Right renal cortex interstitium (tissue), 3 donors: ENCODE measurements at regions not wholly inside any gene's neighbourhood (a gene's known extent, or its start where the extent isn't known, plus 50 kb on each side); places are given as distances from the start of the nearest gene placed in this dataset.

ENCODE experiments used
- DNase-seq, 3 donors: peaks; one replicate each; pipeline ENCODE4 v3.0.0-alpha.2; 2013; ENCODE audit warnings: low read depth in 3 of 3, low spot score in 2 of 3

DNA sequence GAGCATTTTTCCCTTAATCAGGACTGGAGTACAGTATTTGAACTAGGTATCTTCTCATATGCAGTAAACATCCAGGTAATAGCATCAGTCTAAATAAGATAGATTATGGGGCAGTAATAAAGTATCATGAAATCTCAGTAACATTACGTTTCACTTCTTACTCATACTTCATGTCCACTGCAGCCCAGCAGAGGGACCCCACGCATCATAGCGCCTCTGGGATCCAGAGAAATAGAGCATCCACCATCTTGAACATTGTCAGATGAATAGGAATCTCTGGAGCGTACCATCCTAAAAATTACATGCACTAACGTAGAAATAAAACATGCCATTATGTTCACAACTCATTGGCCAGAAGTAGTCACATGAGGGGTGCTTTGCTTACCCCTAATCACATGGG is 499.0 kb downstream of the CPS1 start:
- no peak for DNase-seq

GRCh38 chr2:211061612-211062296 is 505.4 kb downstream of the CPS1 start:
- no peak for DNase-seq

- DNase-seq = no peak
Measured at GRCh38 chr2:211062297-211062612, 505.9 kb downstream of the CPS1 start.

DNA sequence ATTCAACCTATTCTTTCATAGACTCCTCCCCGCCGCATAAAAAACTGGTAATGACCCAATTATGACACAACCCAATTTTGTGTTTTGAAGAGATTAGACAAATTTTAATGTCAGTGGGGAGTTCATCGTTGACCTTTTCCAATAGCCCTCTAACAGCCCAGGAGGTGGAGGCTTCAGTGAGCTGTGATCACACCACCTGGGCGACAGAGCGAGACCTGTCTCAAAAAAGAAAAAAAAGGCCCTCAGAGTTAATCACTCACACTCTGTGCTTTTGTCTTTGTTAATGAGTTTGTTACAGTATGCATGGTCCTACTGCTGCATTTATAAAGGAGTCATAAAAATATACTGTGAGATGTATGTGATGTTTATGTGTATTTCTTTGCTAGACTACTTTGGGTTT is 510.6 kb downstream of the CPS1 start:
- DNase-seq = no peak

- DNase-seq = no peak
Measured at GRCh38 chr2:211068108-211068780, 511.8 kb downstream of the CPS1 start.

GRCh38 chr2:211070547-211070946 is 514.1 kb downstream of the CPS1 start:
- no peak for DNase-seq

GRCh38 chr2:211077216-211077767 is 520.9 kb downstream of the CPS1 start:
- no peak for DNase-seq

DNA sequence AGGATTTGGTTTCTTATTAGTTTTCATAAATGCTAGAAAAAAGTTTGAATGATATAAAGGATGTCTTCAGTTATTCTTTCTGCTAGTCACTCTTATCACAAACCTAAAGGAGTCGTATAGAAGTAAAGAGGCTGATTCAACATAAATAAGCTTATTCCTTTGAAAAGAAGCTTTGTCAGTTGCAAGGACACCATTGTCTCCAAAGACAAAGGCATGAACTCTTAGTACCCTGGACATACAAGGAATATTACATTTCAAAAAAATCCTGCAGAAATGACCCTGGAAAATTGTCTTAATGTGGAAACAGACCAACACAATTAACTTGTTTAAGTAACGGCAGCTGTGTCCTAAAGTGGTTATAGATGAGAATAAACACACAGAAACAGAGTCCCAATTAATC is 528.0 kb downstream of the CPS1 start:
- DNase-seq = no peak

- DNase-seq = peak in 2 of 3 donors; percentile 6 to 16
Measured at GRCh38 chr2:211085056-211085680, 528.8 kb downstream of the CPS1 start.

DNA sequence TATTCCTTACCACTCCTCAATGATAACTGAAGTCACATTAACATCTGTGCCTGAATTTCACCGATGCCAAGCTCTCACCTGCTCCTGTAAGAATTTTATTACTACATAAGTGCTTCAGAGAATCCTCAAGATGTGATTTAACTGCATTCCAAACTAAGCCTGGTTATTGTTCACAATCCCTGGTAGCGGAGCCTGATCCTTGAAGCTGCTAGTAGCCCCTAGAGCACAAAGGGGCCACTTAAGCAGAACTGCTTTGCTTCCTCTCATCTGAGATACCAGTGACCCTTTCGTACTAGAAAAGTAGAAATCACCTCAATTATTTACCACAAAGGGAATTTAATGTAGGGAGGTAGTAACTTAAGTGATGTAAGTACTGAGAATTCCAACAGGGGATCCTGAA is 529.6 kb downstream of the CPS1 start:
- no peak for DNase-seq

- no peak for DNase-seq
Measured at GRCh38 chr2:211089127-211089526, 532.7 kb downstream of the CPS1 start.

GRCh38 chr2:211093743-211094303 is 537.4 kb downstream of the CPS1 start:
- DNase-seq = no peak

- DNase-seq = no peak
Measured at GRCh38 chr2:211103989-211104388, 547.6 kb downstream of the CPS1 start.

- no peak for DNase-seq
Measured at GRCh38 chr2:211113334-211114175, 557.2 kb downstream of the CPS1 start.

- no peak for DNase-seq
Measured at GRCh38 chr2:211114826-211115455, 558.5 kb downstream of the CPS1 start.

DNA sequence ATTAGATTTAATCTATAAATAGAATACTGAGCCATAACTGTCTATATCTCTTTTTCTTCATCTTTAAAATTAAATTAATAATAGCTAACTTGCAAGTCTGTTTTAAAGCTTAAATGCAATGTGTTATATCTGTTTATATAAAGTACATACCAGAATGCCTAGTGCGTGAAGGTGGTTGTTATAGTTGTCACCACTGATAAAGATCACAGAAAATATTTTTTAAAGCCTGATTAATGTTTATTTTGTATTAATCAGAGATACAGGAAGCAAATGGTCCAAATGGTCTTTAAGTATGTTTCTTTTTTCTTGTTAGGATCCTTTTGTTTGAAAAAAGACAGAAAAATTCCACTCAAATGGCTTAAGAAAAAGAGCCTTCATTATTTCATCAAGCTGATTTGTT is 560.6 kb downstream of the CPS1 start:
- no peak for DNase-seq

DNA sequence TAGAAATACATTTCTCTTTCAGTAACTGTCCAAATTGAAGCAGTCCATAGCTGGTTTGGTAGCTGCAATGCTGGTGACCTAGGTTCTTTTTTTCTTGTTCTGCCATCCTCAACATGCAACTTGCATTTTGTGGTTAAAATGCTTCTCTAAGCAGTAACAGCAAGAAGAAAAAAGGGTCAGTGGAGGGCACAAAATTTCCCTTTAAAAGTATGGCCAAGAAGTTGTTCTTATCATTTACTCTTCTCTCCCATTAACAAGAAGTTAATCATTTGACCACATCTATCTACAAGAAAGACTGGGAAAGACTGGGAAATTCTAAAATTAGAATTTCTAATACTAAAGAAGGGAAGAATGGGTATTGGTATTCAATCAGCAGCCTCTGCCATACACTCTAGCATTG is 569.9 kb downstream of the CPS1 start:
- DNase-seq = no peak

- no peak for DNase-seq
Measured at GRCh38 chr2:211127501-211127900, 571.1 kb downstream of the CPS1 start.

GRCh38 chr2:211128287-211128686 is 571.9 kb downstream of the CPS1 start:
- no peak for DNase-seq

DNA sequence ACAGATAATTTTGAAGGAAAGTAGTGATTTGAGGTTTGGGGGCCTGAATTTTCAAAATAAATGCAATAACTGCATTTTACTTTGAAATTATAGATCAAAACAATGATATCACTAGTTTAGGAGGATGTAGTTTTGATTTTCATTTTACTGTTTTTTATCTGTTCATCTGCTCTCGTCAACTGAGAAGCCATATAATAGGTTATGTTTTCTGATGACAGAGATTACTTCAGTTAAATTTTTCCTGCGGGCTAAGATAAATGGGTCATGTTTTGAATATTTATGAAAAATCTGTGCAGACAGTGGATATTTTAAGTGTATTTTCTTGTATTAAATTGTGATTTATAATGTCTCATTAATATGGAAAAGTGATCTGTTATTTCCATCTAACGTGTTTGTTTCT is 573.4 kb downstream of the CPS1 start:
- DNase-seq = no peak
